Gastroesophageal sphincter (tissue), 4 donors: ENCODE measurements at regions not wholly inside any gene's neighbourhood (a gene's known extent, or its start where the extent isn't known, plus 50 kb on each side); places are given as distances from the start of the nearest gene placed in this dataset.

Experiments used
- ATAC-seq: fragments of 150-250 bp; one replicate; pipeline ENCODE4 v1.9.1; 2016; ENCODE audit warnings: mild to moderate bottlenecking, moderate library complexity
- H3K27ac ChIP-seq, 4 donors: fragments of 200-600 bp; sonication (generic) in 3 of 4; 1 replicate in 3 of 4; 2 replicates in 1 of 4; pipeline ENCODE4 v1.5.1; 2016 to 2019
- H3K27me3 ChIP-seq: fragments of 200-600 bp; sonication (generic); one replicate; pipeline ENCODE4 v1.5.1; 2019
- H3K36me3 ChIP-seq, 2 donors: fragments of 200-600 bp; sonication (generic); one replicate each; pipeline ENCODE4 v1.5.1; 2019; ENCODE audit warnings: control low read depth in 1 of 2
- H3K4me1 ChIP-seq, 3 donors: fragments of 200-600 bp; sonication (generic); 1 replicate in 2 of 3; 2 replicates in 1 of 3; pipeline ENCODE4 v1.5.1; 2016 to 2019; ENCODE audit warnings: control low read depth in 2 of 3
- H3K4me3 ChIP-seq, 2 donors: fragments of 200-600 bp; sonication (generic); one replicate each; pipeline ENCODE4 v1.5.1; 2019; ENCODE audit warnings: mild to moderate bottlenecking in 1 of 2, moderate library complexity in 1 of 2
- H3K9me3 ChIP-seq, 3 donors: fragments of 200-600 bp; sonication (generic); one replicate each; pipeline ENCODE4 v1.5.1; 2017 to 2019; ENCODE audit warnings: control low read depth in 2 of 3
- EP300 ChIP-seq: sonication (generic); formaldehyde crosslinking; IDR thresholded peaks from one replicate; pipeline ENCODE4 v1.6.1; 2017; ENCODE audit warnings: antibody characterized with exemption, mild to moderate bottlenecking
- POLR2A ChIP-seq, 2 donors: fragments of 450-650 bp; IDR thresholded peaks; one replicate each; pipeline ENCODE4 v1.6.1; 2017; ENCODE audit warnings: antibody characterized with exemption in 2 of 2, mild to moderate bottlenecking in 2 of 2, moderate library complexity in 1 of 2
- POLR2AphosphoS5 ChIP-seq: sonication (generic); formaldehyde crosslinking; IDR thresholded peaks from one replicate; pipeline ENCODE4 v1.6.1; 2017; ENCODE audit warnings: antibody characterized with exemption
- WGBS, 2 donors: methylation state at CpG; one replicate each; pipeline ENCODE4 v1.1.5; 2018; ENCODE audit warnings: low coverage in 1 of 2; 5-methylcytosine and 5-hydroxymethylcytosine counted together
- TF ChIP-seq, protein P1 (sequence below), 4 experiments: fragments of 200-600 bp in 2 of 4; fragments of 450-650 bp in 2 of 4; sonication (generic) in 1 of 4; IDR thresholded peaks; one replicate each; pipeline ENCODE4 v1.5.1; 2017 to 2019; ENCODE audit warnings: antibody characterized with exemption in 4 of 4, mild to moderate bottlenecking in 2 of 4, moderate library complexity in 2 of 4

DNA sequence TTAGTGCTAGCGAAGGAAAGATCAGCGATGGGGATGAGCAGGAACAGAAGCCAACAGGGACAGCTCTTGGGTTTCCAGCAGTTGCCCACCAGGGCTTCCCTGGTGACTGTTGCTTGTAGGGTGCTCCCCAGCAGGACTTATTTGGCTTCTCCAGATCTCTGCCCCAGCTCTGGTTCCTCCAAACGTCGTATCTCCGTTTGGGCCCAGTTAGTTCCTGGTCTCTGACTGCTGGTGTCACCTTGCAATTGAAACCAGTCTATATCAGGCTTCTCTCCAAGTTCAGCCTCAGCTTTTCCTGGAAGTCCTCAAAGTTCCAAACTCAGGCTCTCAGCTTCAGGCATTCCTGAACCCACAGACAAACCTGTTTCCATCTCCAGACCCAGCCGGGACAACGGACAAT is 70.8 kb upstream of the NXT1 start:
- Histone ChIP-seq H3K4me3 (no peak overlapping the region), H3K4me1 (no peaks in the 10 kb centered on the region), H3K36me3 (no peaks in the 10 kb centered on the region), H3K27me3 (no peaks in the 10 kb centered on the region), H3K27ac (no peak overlapping the region), H3K9me3 (peaks cover 0 to 7% (median 0%) of the 10 kb centered on the region in 3 donors)
- WGBS, 2 donors, result 85 to 87% methylated on average over 6 to 7 of the region's 7 CpGs
- TF ChIP-seq EP300 (no peak), POLR2A (IDR thresholded peaks at IDR 0.05) (no peak), POLR2AphosphoS5 (no peak)
- TF ChIP-seq, protein P1, sequence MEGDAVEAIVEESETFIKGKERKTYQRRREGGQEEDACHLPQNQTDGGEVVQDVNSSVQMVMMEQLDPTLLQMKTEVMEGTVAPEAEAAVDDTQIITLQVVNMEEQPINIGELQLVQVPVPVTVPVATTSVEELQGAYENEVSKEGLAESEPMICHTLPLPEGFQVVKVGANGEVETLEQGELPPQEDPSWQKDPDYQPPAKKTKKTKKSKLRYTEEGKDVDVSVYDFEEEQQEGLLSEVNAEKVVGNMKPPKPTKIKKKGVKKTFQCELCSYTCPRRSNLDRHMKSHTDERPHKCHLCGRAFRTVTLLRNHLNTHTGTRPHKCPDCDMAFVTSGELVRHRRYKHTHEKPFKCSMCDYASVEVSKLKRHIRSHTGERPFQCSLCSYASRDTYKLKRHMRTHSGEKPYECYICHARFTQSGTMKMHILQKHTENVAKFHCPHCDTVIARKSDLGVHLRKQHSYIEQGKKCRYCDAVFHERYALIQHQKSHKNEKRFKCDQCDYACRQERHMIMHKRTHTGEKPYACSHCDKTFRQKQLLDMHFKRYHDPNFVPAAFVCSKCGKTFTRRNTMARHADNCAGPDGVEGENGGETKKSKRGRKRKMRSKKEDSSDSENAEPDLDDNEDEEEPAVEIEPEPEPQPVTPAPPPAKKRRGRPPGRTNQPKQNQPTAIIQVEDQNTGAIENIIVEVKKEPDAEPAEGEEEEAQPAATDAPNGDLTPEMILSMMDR (IDR thresholded peaks at IDR 0.05), result no peak
- ATAC-seq, result no peak

- no peak overlapping the region for H3K4me3 ChIP-seq
- no peaks in the 10 kb centered on the region for H3K36me3 ChIP-seq
- 88 to 96% methylated on average over 4 of the region's 4 CpGs for WGBS, 2 donors
- no peaks in the 10 kb centered on the region for H3K4me1 ChIP-seq
- no peak for ATAC-seq
- no peak overlapping the region for H3K27ac ChIP-seq
- H3K9me3 ChIP-seq, result peaks cover 0 to 7% (median 0%) of the 10 kb centered on the region in 3 donors
- TF ChIP-seq EP300 (no peak), POLR2A (IDR thresholded peaks at IDR 0.05) (no peak), POLR2AphosphoS5 (no peak)
- TF ChIP-seq, protein P1 (IDR thresholded peaks at IDR 0.05), result no peak
- no peaks in the 10 kb centered on the region for H3K27me3 ChIP-seq
Measured at GRCh38 chr20:23278172-23278571, 72.4 kb upstream of the NXT1 start.

GRCh38 chr20:23277316-23277715 is 73.3 kb upstream of the NXT1 start:
- Histone ChIP-seq H3K36me3 (no peaks in the 10 kb centered on the region), H3K4me3 (no peak overlapping the region), H3K27me3 (no peaks in the 10 kb centered on the region), H3K9me3 (peaks cover 0 to 7% (median 0%) of the 10 kb centered on the region in 3 donors), H3K4me1 (no peaks in the 10 kb centered on the region), H3K27ac (no peak overlapping the region)
- ATAC-seq, result no peak
- WGBS, 2 donors, result 78 to 83% methylated on average over 2 of the region's 2 CpGs
- TF ChIP-seq, protein P1 (IDR thresholded peaks at IDR 0.05), result no peak
- no peak for TF ChIP-seq POLR2AphosphoS5
- no peak for TF ChIP-seq EP300
- TF ChIP-seq POLR2A (IDR thresholded peaks at IDR 0.05), result no peak

GRCh38 chr20:23273776-23274175 is 76.8 kb upstream of the NXT1 start:
- no peak for ATAC-seq
- Histone ChIP-seq H3K4me1 (no peaks in the 10 kb centered on the region), H3K9me3 (peaks cover 0 to 7% (median 0%) of the 10 kb centered on the region in 3 donors), H3K27ac (no peak overlapping the region), H3K27me3 (no peaks in the 10 kb centered on the region), H3K36me3 (no peaks in the 10 kb centered on the region), H3K4me3 (no peak overlapping the region)
- WGBS, 2 donors, result 83% methylated on average over 1 of the region's 3 CpGs; no CpG with 5 or more reads in 1 of the 2 donors
- TF ChIP-seq POLR2A (IDR thresholded peaks at IDR 0.05) (no peak), POLR2AphosphoS5 (no peak)

- no peak overlapping the region for H3K4me3 ChIP-seq
- no peaks in the 10 kb centered on the region for H3K4me1 ChIP-seq
- no peak for TF ChIP-seq POLR2A (IDR thresholded peaks at IDR 0.05)
- no peak for TF ChIP-seq POLR2AphosphoS5
- TF ChIP-seq, protein P1 (IDR thresholded peaks at IDR 0.05), result no peak
- no peak for TF ChIP-seq EP300
- ATAC-seq, result no peak
- no peaks in the 10 kb centered on the region for H3K27me3 ChIP-seq
- peaks cover 0 to 7% (median 0%) of the 10 kb centered on the region in 3 donors for H3K9me3 ChIP-seq
- WGBS, 2 donors, result 80% methylated on average over 2 of the region's 6 CpGs; no CpG with 5 or more reads in 1 of the 2 donors
- no peaks in the 10 kb centered on the region for H3K36me3 ChIP-seq
- H3K27ac ChIP-seq, result no peak overlapping the region
Measured at GRCh38 chr20:23272176-23273029, 78.2 kb upstream of the NXT1 start.
